ENCODE measurements at regions not wholly inside any gene's neighbourhood (a gene's known extent, or its start where the extent isn't known, plus 50 kb on each side); places are given as distances from the start of the nearest gene placed in this dataset.

DNA sequence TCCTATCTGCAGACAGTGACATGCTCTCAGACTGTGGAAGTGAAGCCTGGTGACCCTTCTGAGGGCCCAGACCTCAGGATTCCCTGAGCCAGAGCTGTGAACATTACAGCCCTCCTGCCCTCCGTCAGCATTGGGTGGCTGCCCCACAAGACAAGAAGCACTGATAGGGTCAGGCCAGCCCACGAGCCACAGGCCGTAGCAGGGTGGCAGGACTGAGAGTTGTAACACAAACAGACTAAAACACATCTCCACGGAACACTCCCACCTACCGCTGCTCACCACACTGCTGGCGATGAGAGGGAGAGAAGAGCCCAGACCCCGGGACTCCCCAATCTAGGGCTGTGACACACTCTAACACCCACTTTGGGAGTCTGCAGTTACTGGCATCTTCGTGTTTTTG, 264.8 kb upstream of the FSIP2 start:
- CTCF ChIA-PET = interaction anchor here (0.6 kb wide), 1 partner anchor 19 kb away, joined by 3 read pairs; no protein-coding TSS in a partner anchor
- H3K9me3 ChIP-seq = peaks cover 3% of the 10 kb centered on the region; the same call in 1 of the 3 replicates
- POLR2A ChIA-PET = no interaction called here
- 51% methylated on average over 5 of the region's 8 CpGs for WGBS (ENCODE audit: missing lambda C conversion rate)
- H3K4me2 ChIP-seq = no peak overlapping the region
- H3K4me3 ChIP-seq = no peak overlapping the region
- H3K4me1 ChIP-seq = no peaks in the 10 kb centered on the region
- TF ChIP-seq CBX8 (IDR thresholded peaks at IDR 0.05) (no peak), RCOR1 (IDR thresholded peaks at IDR 0.05; ENCODE audit: low read depth, low read length) (no peak), ZC3H11A (IDR thresholded peaks at IDR 0.05) (no peak), JUNB (IDR thresholded peaks at IDR 0.05) (no peak)
- TF ChIP-seq, protein P1, sequence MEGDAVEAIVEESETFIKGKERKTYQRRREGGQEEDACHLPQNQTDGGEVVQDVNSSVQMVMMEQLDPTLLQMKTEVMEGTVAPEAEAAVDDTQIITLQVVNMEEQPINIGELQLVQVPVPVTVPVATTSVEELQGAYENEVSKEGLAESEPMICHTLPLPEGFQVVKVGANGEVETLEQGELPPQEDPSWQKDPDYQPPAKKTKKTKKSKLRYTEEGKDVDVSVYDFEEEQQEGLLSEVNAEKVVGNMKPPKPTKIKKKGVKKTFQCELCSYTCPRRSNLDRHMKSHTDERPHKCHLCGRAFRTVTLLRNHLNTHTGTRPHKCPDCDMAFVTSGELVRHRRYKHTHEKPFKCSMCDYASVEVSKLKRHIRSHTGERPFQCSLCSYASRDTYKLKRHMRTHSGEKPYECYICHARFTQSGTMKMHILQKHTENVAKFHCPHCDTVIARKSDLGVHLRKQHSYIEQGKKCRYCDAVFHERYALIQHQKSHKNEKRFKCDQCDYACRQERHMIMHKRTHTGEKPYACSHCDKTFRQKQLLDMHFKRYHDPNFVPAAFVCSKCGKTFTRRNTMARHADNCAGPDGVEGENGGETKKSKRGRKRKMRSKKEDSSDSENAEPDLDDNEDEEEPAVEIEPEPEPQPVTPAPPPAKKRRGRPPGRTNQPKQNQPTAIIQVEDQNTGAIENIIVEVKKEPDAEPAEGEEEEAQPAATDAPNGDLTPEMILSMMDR (IDR thresholded peaks at IDR 0.05) = no peak
- DNase-seq (ENCODE audit: low read depth in 1 of 2, low spot score in 1 of 2) (no peak), ATAC-seq (no peak), FAIRE-seq (no peak)
- no peak overlapping the region for H3K27ac ChIP-seq

DNA sequence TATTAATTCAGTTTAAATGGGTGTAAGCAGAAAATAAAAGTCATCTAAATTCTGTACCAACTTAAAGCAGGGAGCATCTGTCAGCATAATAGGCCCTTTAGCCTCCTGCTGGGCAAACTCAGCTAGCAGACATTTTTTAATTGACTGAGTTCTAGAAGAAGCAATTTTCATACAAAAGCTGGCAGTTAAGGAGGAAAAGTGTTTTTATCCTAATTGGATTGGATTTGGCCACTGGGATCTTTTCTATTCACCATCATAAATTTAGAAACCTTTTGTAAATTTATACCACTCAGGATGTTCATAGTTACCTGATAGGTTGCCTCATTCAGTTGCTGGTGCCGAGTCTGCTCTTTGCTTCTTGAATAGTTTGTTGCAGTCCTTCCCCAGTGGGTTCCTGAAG, 262.7 kb upstream of the FSIP2 start:
- Histone ChIP-seq H3K9me3 (peaks cover 3% of the 10 kb centered on the region; the same call in 1 of the 3 replicates), H3K4me3 (no peak overlapping the region), H3K27ac (no peak overlapping the region), H3K4me2 (no peak overlapping the region), H3K4me1 (no peaks in the 10 kb centered on the region)
- WGBS (ENCODE audit: missing lambda C conversion rate) = 26% methylated on average over 1 of the region's 1 CpG
- no peak for TF ChIP-seq KDM1A (IDR thresholded peaks at IDR 0.05; ENCODE audit: low read depth)
- no peak for TF ChIP-seq HOXA7 (CRISPR knock-in tag; IDR thresholded peaks at IDR 0.05)
- TF ChIP-seq HOXB5 (CRISPR knock-in tag; IDR thresholded peaks at IDR 0.05) = no peak
- no peak for TF ChIP-seq GATA3 (IDR thresholded peaks at IDR 0.05; ENCODE audit: borderline replicate concordance)
- TF ChIP-seq, protein P2, sequence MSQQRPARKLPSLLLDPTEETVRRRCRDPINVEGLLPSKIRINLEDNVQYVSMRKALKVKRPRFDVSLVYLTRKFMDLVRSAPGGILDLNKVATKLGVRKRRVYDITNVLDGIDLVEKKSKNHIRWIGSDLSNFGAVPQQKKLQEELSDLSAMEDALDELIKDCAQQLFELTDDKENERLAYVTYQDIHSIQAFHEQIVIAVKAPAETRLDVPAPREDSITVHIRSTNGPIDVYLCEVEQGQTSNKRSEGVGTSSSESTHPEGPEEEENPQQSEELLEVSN (IDR thresholded peaks at IDR 0.05; ENCODE audit: borderline replicate concordance, low read depth) = no peak
- no peak for TF ChIP-seq SMC3 (IDR thresholded peaks at IDR 0.05)
- no peak for TF ChIP-seq HEYL (CRISPR knock-in tag; IDR thresholded peaks at IDR 0.05)
- TF ChIP-seq CBX2 (IDR thresholded peaks at IDR 0.05; ENCODE audit: borderline replicate concordance, low read depth) = no peak
- TF ChIP-seq RARB (CRISPR knock-in tag; IDR thresholded peaks at IDR 0.05) = no peak
- TF ChIP-seq, protein P3, sequence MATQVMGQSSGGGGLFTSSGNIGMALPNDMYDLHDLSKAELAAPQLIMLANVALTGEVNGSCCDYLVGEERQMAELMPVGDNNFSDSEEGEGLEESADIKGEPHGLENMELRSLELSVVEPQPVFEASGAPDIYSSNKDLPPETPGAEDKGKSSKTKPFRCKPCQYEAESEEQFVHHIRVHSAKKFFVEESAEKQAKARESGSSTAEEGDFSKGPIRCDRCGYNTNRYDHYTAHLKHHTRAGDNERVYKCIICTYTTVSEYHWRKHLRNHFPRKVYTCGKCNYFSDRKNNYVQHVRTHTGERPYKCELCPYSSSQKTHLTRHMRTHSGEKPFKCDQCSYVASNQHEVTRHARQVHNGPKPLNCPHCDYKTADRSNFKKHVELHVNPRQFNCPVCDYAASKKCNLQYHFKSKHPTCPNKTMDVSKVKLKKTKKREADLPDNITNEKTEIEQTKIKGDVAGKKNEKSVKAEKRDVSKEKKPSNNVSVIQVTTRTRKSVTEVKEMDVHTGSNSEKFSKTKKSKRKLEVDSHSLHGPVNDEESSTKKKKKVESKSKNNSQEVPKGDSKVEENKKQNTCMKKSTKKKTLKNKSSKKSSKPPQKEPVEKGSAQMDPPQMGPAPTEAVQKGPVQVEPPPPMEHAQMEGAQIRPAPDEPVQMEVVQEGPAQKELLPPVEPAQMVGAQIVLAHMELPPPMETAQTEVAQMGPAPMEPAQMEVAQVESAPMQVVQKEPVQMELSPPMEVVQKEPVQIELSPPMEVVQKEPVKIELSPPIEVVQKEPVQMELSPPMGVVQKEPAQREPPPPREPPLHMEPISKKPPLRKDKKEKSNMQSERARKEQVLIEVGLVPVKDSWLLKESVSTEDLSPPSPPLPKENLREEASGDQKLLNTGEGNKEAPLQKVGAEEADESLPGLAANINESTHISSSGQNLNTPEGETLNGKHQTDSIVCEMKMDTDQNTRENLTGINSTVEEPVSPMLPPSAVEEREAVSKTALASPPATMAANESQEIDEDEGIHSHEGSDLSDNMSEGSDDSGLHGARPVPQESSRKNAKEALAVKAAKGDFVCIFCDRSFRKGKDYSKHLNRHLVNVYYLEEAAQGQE (IDR thresholded peaks at IDR 0.05) = no peak
- TF ChIP-seq BHLHE40 (IDR thresholded peaks at IDR 0.05; ENCODE audit: low read depth, low read length) = no peak
- TF ChIP-seq TP53 (CRISPR knock-in tag; IDR thresholded peaks at IDR 0.05) = no peak
- TF ChIP-seq RCOR1 (IDR thresholded peaks at IDR 0.05; ENCODE audit: low read depth, low read length) = no peak
- no peak for DNase-seq (ENCODE audit: low read depth in 1 of 2, low spot score in 1 of 2)
- no peak for ATAC-seq
- CTCF ChIA-PET = no interaction called here
- no peak for FAIRE-seq
- POLR2A ChIA-PET = no interaction called here

DNA sequence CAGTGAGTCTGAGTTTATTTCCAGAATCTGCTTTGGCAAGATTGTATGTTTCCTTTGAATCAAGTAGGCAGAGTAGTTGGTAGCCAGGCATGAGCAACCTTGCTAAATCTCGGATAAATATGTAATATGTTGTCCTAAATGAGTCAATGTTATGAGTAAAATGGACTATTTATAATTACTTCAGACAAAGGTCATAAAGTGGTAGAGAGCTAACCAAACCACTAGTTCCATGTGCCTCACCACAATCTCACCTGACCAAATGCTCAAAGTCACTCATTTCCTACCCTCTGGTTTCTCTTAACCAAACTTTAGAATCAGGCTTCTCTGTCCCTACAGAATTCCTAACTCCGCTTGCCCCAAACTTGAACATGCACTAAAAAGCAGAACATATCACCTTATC, 261.2 kb upstream of the FSIP2 start:
- ChIA-PET POLR2A (no interaction called here), CTCF (no interaction called here)
- H3K27ac ChIP-seq = no peak overlapping the region
- FAIRE-seq (no peak), DNase-seq (ENCODE audit: low read depth in 1 of 2, low spot score in 1 of 2) (no peak), ATAC-seq (no peak)
- WGBS (ENCODE audit: missing lambda C conversion rate) = 40% methylated on average over 2 of the region's 2 CpGs
- H3K9me3 ChIP-seq = peaks cover 3% of the 10 kb centered on the region; the same call in 1 of the 3 replicates
- no peak overlapping the region for H3K4me3 ChIP-seq
- H3K4me1 ChIP-seq = no peaks in the 10 kb centered on the region
- H3K4me2 ChIP-seq = no peak overlapping the region
- no peak for TF ChIP-seq NR3C1 (IDR thresholded peaks at IDR 0.05)
- TF ChIP-seq HMGXB4 (CRISPR knock-in tag; IDR thresholded peaks at IDR 0.05; ENCODE audit: borderline replicate concordance) = no peak
- no peak for TF ChIP-seq TFCP2L1 (CRISPR knock-in tag; IDR thresholded peaks at IDR 0.05)
- no peak for TF ChIP-seq GATA3 (IDR thresholded peaks at IDR 0.05; ENCODE audit: borderline replicate concordance)
- TF ChIP-seq HDAC2 (IDR thresholded peaks at IDR 0.05) = no peak
- no peak for TF ChIP-seq JUN (IDR thresholded peaks at IDR 0.05)
- TF ChIP-seq CBX2 (IDR thresholded peaks at IDR 0.05; ENCODE audit: borderline replicate concordance, low read depth) = no peak
- no peak for TF ChIP-seq NFE2L2 (conservative IDR thresholded peaks at IDR 0.05; ENCODE audit: low read length)
- TF ChIP-seq, protein P4, sequence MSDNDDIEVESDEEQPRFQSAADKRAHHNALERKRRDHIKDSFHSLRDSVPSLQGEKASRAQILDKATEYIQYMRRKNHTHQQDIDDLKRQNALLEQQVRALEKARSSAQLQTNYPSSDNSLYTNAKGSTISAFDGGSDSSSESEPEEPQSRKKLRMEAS (IDR thresholded peaks at IDR 0.05) = no peak
- no peak for TF ChIP-seq SMC3 (IDR thresholded peaks at IDR 0.05)
- TF ChIP-seq FOXS1 (CRISPR knock-in tag; IDR thresholded peaks at IDR 0.05) = no peak
- TF ChIP-seq, protein P5, sequence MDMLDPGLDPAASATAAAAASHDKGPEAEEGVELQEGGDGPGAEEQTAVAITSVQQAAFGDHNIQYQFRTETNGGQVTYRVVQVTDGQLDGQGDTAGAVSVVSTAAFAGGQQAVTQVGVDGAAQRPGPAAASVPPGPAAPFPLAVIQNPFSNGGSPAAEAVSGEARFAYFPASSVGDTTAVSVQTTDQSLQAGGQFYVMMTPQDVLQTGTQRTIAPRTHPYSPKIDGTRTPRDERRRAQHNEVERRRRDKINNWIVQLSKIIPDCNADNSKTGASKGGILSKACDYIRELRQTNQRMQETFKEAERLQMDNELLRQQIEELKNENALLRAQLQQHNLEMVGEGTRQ (IDR thresholded peaks at IDR 0.05) = no peak
- TF ChIP-seq RFX5 (IDR thresholded peaks at IDR 0.05) = no peak

Data from A549 (cell line).